ENCODE measurements at regions not wholly inside any gene's neighbourhood (a gene's known extent, or its start where the extent isn't known, plus 50 kb on each side); places are given as distances from the start of the nearest gene placed in this dataset.

DNA sequence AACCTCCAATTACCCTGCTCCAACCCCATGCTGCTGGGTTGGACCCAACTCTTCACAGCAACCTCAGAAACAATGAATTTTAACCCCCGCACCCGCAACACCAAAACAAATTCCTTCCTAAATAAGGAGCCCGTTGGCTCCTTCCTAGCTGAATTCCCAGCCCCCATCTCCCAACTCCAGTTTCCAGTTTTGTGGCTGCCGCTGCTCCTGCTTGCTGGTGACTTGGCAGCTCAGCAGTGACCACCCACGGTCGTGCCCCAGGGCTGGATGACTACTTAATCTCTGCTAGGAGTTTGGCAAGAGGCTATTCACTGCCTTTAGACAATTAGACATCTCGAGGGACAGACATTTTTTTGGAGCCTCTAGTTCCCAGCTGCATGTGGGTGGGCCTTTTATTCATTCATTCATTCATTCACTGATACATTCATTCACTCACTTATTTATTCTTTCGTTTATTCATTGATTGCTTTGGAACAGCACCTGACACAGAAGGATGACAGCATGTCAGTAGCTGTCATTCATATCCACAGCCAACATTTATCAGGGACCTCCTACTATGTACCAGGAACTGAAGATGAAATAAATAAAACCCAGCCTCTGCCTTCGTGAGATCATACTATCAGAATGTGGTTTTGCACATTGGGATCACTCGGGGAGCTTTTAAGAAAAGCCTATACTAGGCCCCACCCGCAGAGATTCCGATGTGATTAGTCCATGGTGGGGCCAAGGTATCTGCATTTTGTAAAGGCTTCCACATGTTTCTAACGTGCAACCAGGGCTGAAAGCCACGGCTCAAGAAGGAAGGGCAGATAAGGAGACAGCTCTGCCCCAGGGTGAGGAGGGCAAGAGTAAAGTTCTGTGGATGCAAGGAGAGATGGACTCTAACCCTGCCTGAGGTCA lies 256.5 kb downstream of the SHQ1 start:
- H3K4me3 Mint-ChIP-seq: no peak overlapping the region
- H3K4me1 Mint-ChIP-seq: no peaks in the 10 kb centered on the region
- DNase-seq: no peak
- no peaks in the 10 kb centered on the region for H3K36me3 Mint-ChIP-seq (ENCODE audit: low read depth)
- no peaks in the 10 kb centered on the region for H3K27me3 Mint-ChIP-seq
- POLR2A ChIA-PET: no interaction called here
- CTCF ChIA-PET: no interaction called here
- no peaks in the 10 kb centered on the region for H3K9me3 Mint-ChIP-seq
- H3K27ac Mint-ChIP-seq: no peak overlapping the region

DNA sequence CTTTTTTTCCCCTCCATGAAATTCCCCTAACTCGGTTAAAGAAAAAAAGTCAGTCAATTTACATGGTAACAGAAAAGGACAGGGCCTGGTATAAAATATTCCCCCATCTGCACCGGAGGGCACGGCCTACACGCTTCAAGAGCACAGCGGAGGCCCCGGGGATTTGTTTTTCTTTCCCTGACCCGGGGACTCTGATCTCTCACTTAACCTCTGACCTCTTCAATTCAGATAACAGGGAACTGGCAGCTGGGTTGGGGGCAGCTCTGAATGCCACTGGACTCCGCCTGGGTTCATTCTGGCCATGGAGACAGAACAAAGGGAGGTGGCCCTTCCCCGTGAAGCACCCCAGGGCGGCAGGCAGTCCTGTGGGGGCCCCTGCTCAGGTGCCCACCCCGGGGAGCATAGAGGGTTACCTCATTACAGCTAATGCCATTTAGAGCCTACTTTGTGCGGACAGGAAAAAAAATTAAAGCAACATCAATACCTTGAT lies 257.5 kb downstream of the SHQ1 start:
- ChIA-PET POLR2A (no interaction called here), CTCF (no interaction called here)
- no peaks in the 10 kb centered on the region for H3K36me3 Mint-ChIP-seq (ENCODE audit: low read depth)

DNA sequence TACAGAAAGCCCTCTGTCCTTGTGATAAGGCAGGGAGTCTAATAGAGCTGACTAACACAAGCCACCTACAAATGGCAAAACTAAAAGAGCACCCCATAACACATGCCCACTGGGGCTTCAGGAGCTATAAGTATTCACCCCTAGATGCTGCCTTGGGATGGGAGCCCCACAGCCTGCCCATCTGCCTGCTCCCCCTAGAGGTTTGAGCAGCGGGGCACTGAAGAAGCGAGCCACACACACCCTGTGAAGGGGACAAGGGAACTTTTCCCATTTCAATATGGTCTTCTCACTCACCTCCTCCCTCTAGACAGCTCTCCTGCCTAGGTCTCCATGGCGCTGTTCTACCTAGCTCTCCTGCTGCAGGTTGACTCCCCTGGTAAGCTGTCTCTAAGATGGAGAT lies 261.0 kb downstream of the SHQ1 start:
- POLR2A ChIA-PET: no interaction called here
- Mint-ChIP-seq H3K4me3 (no peak overlapping the region), H3K9me3 (no peaks in the 10 kb centered on the region), H3K36me3 (ENCODE audit: low read depth) (no peaks in the 10 kb centered on the region), H3K27ac (no peak overlapping the region), H3K4me1 (peaks cover 1% of the 10 kb centered on the region), H3K27me3 (no peaks in the 10 kb centered on the region)
- no peak for DNase-seq
- CTCF ChIA-PET: no interaction called here

More for the DNA sequence above, 257.5 kb downstream of the SHQ1 start:
- Mint-ChIP-seq H3K27ac (no peak overlapping the region), H3K27me3 (no peaks in the 10 kb centered on the region), H3K9me3 (no peaks in the 10 kb centered on the region), H3K4me3 (no peak overlapping the region), H3K4me1 (no peaks in the 10 kb centered on the region)
- no peak for DNase-seq

DNA sequence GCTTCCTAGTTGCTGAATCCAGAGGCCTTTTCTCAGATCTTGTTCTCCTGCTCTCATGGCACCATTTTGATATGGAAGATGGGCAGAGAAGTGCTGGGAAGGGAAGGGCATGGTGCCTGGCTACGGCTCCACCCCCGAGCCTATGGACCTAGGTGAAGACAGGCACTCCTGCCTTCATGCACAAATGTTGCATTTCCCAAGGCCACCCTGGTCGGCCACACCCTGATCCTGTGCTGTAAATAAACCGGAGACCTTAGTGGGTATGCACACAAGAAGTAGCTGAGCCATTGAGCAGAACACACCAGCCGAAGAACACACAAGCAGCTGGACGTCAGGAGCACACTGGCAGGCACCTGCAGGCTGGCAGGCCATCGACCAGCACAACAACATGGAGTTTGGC lies 261.6 kb downstream of the SHQ1 start:
- Mint-ChIP-seq H3K36me3 (ENCODE audit: low read depth) (no peaks in the 10 kb centered on the region), H3K27ac (no peak overlapping the region), H3K27me3 (no peaks in the 10 kb centered on the region), H3K4me1 (peaks cover 2% of the 10 kb centered on the region), H3K9me3 (no peaks in the 10 kb centered on the region), H3K4me3 (no peak overlapping the region)
- ChIA-PET CTCF (no interaction called here), POLR2A (no interaction called here)
- DNase-seq: no peak

GRCh38 chr3:72585966-72586365 lies 262.3 kb downstream of the SHQ1 start:
- POLR2A ChIA-PET: no interaction called here
- peaks cover 2% of the 10 kb centered on the region for H3K4me1 Mint-ChIP-seq
- no peaks in the 10 kb centered on the region for H3K9me3 Mint-ChIP-seq
- CTCF ChIA-PET: no interaction called here
- no peaks in the 10 kb centered on the region for H3K36me3 Mint-ChIP-seq (ENCODE audit: low read depth)
- no peak overlapping the region for H3K27ac Mint-ChIP-seq
- DNase-seq: no peak
- H3K27me3 Mint-ChIP-seq: no peaks in the 10 kb centered on the region
- H3K4me3 Mint-ChIP-seq: no peak overlapping the region

- H3K36me3 Mint-ChIP-seq (ENCODE audit: low read depth): no peaks in the 10 kb centered on the region
- H3K9me3 Mint-ChIP-seq: no peaks in the 10 kb centered on the region
- H3K27ac Mint-ChIP-seq: no peak overlapping the region
- no peaks in the 10 kb centered on the region for H3K27me3 Mint-ChIP-seq
- ChIA-PET CTCF (no interaction called here), POLR2A (no interaction called here)
- DNase-seq: no peak
- peaks cover 2% of the 10 kb centered on the region for H3K4me1 Mint-ChIP-seq
- H3K4me3 Mint-ChIP-seq: no peak overlapping the region
Measured at GRCh38 chr3:72584262-72584661, 264.0 kb downstream of the SHQ1 start.

DNA sequence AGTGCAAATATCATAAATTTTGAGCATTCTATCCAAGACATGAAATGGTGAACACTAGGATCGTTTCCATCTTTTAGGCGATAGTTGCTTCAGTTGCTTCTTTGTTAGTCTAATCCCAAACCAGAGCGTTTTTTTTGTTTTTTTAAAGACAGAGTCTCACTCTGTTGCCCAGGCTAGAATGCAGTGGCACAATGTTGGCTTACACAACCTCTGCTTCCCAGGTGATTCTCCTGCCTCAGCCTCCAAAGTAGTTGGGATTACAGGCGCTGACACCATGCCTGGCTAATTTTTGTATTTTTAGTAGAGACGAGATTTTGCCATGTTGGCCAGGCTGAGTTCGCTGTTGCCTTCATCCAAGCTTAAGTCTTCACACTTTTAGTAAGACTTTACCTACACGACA lies 265.3 kb downstream of the SHQ1 start:
- CTCF ChIA-PET: no interaction called here
- Mint-ChIP-seq H3K4me3 (no peak overlapping the region), H3K27ac (no peak overlapping the region), H3K9me3 (no peaks in the 10 kb centered on the region), H3K36me3 (ENCODE audit: low read depth) (no peaks in the 10 kb centered on the region), H3K27me3 (no peaks in the 10 kb centered on the region), H3K4me1 (peaks cover 2% of the 10 kb centered on the region)
- POLR2A ChIA-PET: no interaction called here
- no peak for DNase-seq

DNA sequence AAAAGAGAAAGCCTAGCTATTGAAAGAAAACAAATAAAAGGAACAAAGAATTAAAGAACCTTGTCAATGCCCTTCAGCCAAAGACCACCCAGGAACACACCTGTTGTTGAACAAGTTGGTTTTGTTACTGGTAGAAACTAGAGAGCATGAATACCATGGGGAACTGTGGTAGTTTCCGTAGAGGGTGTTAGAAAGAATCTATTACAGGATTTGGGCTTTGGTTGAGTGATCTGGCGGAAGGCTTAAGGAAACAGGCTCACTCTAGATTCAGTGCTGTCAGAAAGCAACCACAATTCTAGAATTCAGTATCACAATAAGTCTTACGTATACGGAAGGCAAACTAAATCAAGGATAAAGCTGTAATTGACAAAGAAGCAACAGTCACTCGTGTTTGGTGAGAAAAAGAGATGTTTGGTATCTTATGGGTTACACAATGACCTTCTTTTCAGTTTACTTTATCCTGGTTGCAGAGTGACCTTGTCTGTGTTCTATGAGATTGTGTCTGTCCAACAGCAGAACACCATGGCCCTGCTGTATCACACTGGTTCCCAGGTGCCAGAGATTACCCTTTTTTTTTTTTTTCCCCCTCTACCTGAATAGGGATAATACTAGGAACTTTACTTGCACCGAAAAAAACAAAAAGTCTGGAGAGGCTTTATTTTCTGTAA lies 265.9 kb downstream of the SHQ1 start:
- H3K27me3 Mint-ChIP-seq: no peaks in the 10 kb centered on the region
- H3K36me3 Mint-ChIP-seq (ENCODE audit: low read depth): no peaks in the 10 kb centered on the region
- H3K4me1 Mint-ChIP-seq: peaks cover 2% of the 10 kb centered on the region
- H3K9me3 Mint-ChIP-seq: no peaks in the 10 kb centered on the region
- no peak overlapping the region for H3K4me3 Mint-ChIP-seq
- no peak overlapping the region for H3K27ac Mint-ChIP-seq
- ChIA-PET POLR2A (no interaction called here), CTCF (no interaction called here)
- no peak for DNase-seq

- DNase-seq: no peak
- peaks cover 2% of the 10 kb centered on the region for H3K4me1 Mint-ChIP-seq
- no peaks in the 10 kb centered on the region for H3K27me3 Mint-ChIP-seq
- no peaks in the 10 kb centered on the region for H3K36me3 Mint-ChIP-seq (ENCODE audit: low read depth)
- CTCF ChIA-PET: no interaction called here
- H3K27ac Mint-ChIP-seq: no peak overlapping the region
- no peak overlapping the region for H3K4me3 Mint-ChIP-seq
- no peaks in the 10 kb centered on the region for H3K9me3 Mint-ChIP-seq
- POLR2A ChIA-PET: no interaction called here
Measured at GRCh38 chr3:72580900-72581299, 267.3 kb downstream of the SHQ1 start.

DNA sequence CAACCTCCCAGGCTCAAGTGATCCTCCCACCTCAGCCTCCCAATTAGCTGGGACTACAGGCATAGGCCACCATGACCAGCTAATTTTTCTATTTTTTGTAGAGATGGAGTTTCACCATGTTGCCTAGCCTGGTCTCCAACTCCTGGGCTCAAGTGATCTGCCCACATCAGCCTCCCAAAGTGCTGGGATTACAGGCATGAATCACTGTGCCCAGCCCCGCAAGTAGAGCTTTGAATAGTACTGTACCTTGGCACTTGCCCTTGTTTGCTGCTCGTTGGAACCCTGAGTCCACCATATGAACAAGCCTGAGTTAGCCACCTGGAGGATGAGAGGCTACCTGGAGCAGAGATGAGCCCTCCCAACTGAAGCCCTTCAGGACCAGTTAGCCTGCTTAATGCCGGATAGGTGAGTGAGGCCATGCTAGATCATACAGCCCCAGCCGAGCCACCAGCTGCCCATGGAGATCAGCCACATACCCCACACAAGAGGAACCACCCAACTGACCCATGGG lies 267.9 kb downstream of the SHQ1 start:
- POLR2A ChIA-PET: no interaction called here
- Mint-ChIP-seq H3K27me3 (no peaks in the 10 kb centered on the region), H3K36me3 (ENCODE audit: low read depth) (no peaks in the 10 kb centered on the region), H3K4me3 (no peak overlapping the region), H3K9me3 (no peaks in the 10 kb centered on the region), H3K27ac (no peak overlapping the region), H3K4me1 (peaks cover 2% of the 10 kb centered on the region)
- DNase-seq: no peak
- CTCF ChIA-PET: no interaction called here

GRCh38 chr3:72579581-72580245 lies 268.5 kb downstream of the SHQ1 start:
- H3K9me3 Mint-ChIP-seq: no peaks in the 10 kb centered on the region
- H3K27me3 Mint-ChIP-seq: no peaks in the 10 kb centered on the region
- peaks cover 2% of the 10 kb centered on the region for H3K4me1 Mint-ChIP-seq
- CTCF ChIA-PET: no interaction called here
- H3K4me3 Mint-ChIP-seq: no peak overlapping the region
- DNase-seq: no peak
- no peaks in the 10 kb centered on the region for H3K36me3 Mint-ChIP-seq (ENCODE audit: low read depth)
- H3K27ac Mint-ChIP-seq: no peak overlapping the region
- POLR2A ChIA-PET: no interaction called here

DNA sequence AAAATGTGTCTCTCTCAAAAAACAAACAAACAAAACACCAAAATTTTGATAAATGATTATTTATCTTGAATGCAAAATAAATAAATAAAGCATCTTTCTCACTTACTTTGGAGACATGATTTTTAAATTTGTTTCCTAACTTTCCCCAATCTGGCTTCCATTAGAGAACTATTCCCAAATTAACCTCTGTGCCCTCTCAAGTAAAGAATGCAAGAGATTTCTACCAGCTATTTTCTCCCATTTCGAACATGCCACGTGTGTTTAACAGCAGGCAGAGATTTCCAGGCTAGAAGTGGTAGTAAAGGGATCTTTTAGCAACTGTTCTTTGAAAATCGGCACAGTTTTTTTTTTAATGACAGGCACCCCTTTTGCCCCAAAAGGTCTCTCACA lies 269.1 kb downstream of the SHQ1 start:
- ChIA-PET POLR2A (no interaction called here), CTCF (no interaction called here)
- Mint-ChIP-seq H3K36me3 (ENCODE audit: low read depth) (no peaks in the 10 kb centered on the region), H3K4me1 (peaks cover 2% of the 10 kb centered on the region), H3K27me3 (no peaks in the 10 kb centered on the region), H3K9me3 (no peaks in the 10 kb centered on the region), H3K4me3 (no peak overlapping the region), H3K27ac (no peak overlapping the region)
- no peak for DNase-seq

GRCh38 chr3:72577190-72577589 lies 271.1 kb downstream of the SHQ1 start:
- H3K4me3 Mint-ChIP-seq: no peak overlapping the region
- CTCF ChIA-PET: no interaction called here
- H3K27me3 Mint-ChIP-seq: no peaks in the 10 kb centered on the region
- no peak overlapping the region for H3K27ac Mint-ChIP-seq
- no peaks in the 10 kb centered on the region for H3K9me3 Mint-ChIP-seq
- no peaks in the 10 kb centered on the region for H3K4me1 Mint-ChIP-seq
- POLR2A ChIA-PET: no interaction called here
- no peak for DNase-seq
- no peaks in the 10 kb centered on the region for H3K36me3 Mint-ChIP-seq (ENCODE audit: low read depth)
